Mesenchymal stem cell (in vitro differentiated cells and primary cell): ENCODE measurements at regions not wholly inside any gene's neighbourhood (a gene's known extent, or its start where the extent isn't known, plus 50 kb on each side); places are given as distances from the start of the nearest gene placed in this dataset.
A peak's percentile ranks its signal among the peaks of the same experiment; 100 is the strongest.
"Not testable (repeated sequence)": the region's sequence is repeated elsewhere in the genome, so short reads cannot be mapped to it uniquely, and the experiment has no call there.

Experiments used
- DNase-seq: peaks from one replicate; pipeline ENCODE4 v3.0.0-alpha.2; 2013
- H2AFZ ChIP-seq: one replicate; pipeline ENCODE4 v1.6.1; 2013; ENCODE audit warnings: low read depth, mild to moderate bottlenecking, control low read depth, inconsistent platforms, low read length, moderate library complexity
- H2AK5ac ChIP-seq: 2 replicates; pipeline ENCODE4 v1.6.1; 2013; ENCODE audit warnings: low read length, moderate library complexity, mild to moderate bottlenecking, inconsistent platforms; ENCODE audit not compliant: severe bottlenecking
- H2BK120ac ChIP-seq: one replicate; pipeline ENCODE4 v1.6.1; 2013; ENCODE audit warnings: low read depth, mild to moderate bottlenecking, inconsistent platforms, low read length, moderate library complexity
- H2BK12ac ChIP-seq, 2 experiments: one replicate each; pipeline ENCODE4 v1.6.1; 2013; ENCODE audit warnings: inconsistent platforms in 2 of 2, low read length in 2 of 2, mild to moderate bottlenecking in 2 of 2, moderate library complexity in 2 of 2, control low read depth in 1 of 2
- H2BK15ac ChIP-seq: one replicate; pipeline ENCODE4 v1.6.1; 2013; ENCODE audit warnings: mild to moderate bottlenecking, low read depth, inconsistent platforms; ENCODE audit not compliant: poor library complexity, severe bottlenecking
- H2BK5ac ChIP-seq: 2 replicates; pipeline ENCODE4 v1.6.1; 2013; ENCODE audit warnings: low read depth, mild to moderate bottlenecking, low read length, control low read depth, inconsistent platforms; ENCODE audit not compliant: poor library complexity, severe bottlenecking
- H3K14ac ChIP-seq, 2 experiments: one replicate each; pipeline ENCODE4 v1.6.1; 2013; ENCODE audit warnings: inconsistent platforms in 2 of 2, low read length in 2 of 2, control low read depth in 1 of 2, mild to moderate bottlenecking in 1 of 2, moderate library complexity in 1 of 2
- H3K18ac ChIP-seq, 2 experiments: one replicate each; pipeline ENCODE4 v1.6.1; 2013; ENCODE audit warnings: inconsistent platforms in 2 of 2, low read length in 2 of 2, control low read depth in 1 of 2, low read depth in 1 of 2, mild to moderate bottlenecking in 1 of 2
- H3K23ac ChIP-seq, 2 experiments: one replicate each; pipeline ENCODE4 v1.6.1; 2013; ENCODE audit warnings: inconsistent platforms in 2 of 2, low read length in 2 of 2, mild to moderate bottlenecking in 2 of 2, moderate library complexity in 2 of 2, control low read depth in 1 of 2
- H3K27ac ChIP-seq: 2 replicates; pipeline ENCODE4 v1.5.1; 2013; ENCODE audit warnings: mild to moderate bottlenecking, moderate library complexity, low read length, control low read depth, inconsistent platforms; ENCODE audit not compliant: poor library complexity, severe bottlenecking
- H3K27me3 ChIP-seq, 2 experiments: 2 replicates each; pipeline versions ENCODE4 v1.6.1 to v1.7.0; 2013; ENCODE audit warnings: low read length in 2 of 2, mild to moderate bottlenecking in 2 of 2, moderate library complexity in 2 of 2, control low read depth in 1 of 2, inconsistent platforms in 1 of 2; ENCODE audit not compliant: control insufficient read depth in 1 of 2, insufficient read depth in 1 of 2
- H3K36me3 ChIP-seq, 2 experiments: 2 replicates each; pipeline versions ENCODE4 v1.6.1 to v1.7.0; 2013; ENCODE audit warnings: low read length in 2 of 2, control low read depth in 1 of 2, inconsistent platforms in 1 of 2, low read depth in 1 of 2, mild to moderate bottlenecking in 1 of 2; ENCODE audit not compliant: insufficient read depth in 2 of 2, control insufficient read depth in 1 of 2
- H3K4ac ChIP-seq, 2 experiments: one replicate each; pipeline ENCODE4 v1.6.1; 2013; ENCODE audit warnings: inconsistent platforms in 2 of 2, low read length in 2 of 2, mild to moderate bottlenecking in 2 of 2, moderate library complexity in 2 of 2, control low read depth in 1 of 2, low read depth in 1 of 2
- H3K4me1 ChIP-seq: 2 replicates; pipeline ENCODE4 v1.6.1; 2013; ENCODE audit warnings: low read depth, low read length, control low read depth; ENCODE audit not compliant: control insufficient read depth, insufficient read depth
- H3K4me2 ChIP-seq: 2 replicates; pipeline ENCODE4 v1.6.1; 2013; ENCODE audit warnings: low read length, mild to moderate bottlenecking, inconsistent platforms; ENCODE audit not compliant: poor library complexity, severe bottlenecking
- H3K4me3 ChIP-seq, 2 experiments: 2 replicates each; pipeline versions ENCODE4 v1.5.1 to v1.7.0; 2013; ENCODE audit warnings: low read length in 2 of 2, mild to moderate bottlenecking in 2 of 2, control low read depth in 1 of 2, low read depth in 1 of 2; ENCODE audit not compliant: insufficient read depth in 1 of 2
- H3K79me1 ChIP-seq: replicated peaks from 2 replicates; pipeline ENCODE4 v1.6.1; 2013; ENCODE audit warnings: mild to moderate bottlenecking, control low read depth, low read length, inconsistent platforms; ENCODE audit not compliant: poor library complexity, severe bottlenecking
- H3K9ac ChIP-seq: 2 replicates; pipeline ENCODE4 v1.7.0; 2013; ENCODE audit warnings: mild to moderate bottlenecking, low read length, moderate library complexity
- H3K9me3 ChIP-seq: 2 replicates; pipeline ENCODE4 v1.7.0; 2013; ENCODE audit warnings: mild to moderate bottlenecking, low read length; ENCODE audit not compliant: control insufficient read depth
- H4K8ac ChIP-seq: one replicate; pipeline ENCODE4 v1.6.1; 2013; ENCODE audit warnings: inconsistent platforms, mild to moderate bottlenecking, low read length, moderate library complexity
- H4K91ac ChIP-seq: one replicate; pipeline ENCODE4 v1.6.1; 2013; ENCODE audit warnings: mild to moderate bottlenecking, low read length, inconsistent platforms
- WGBS: methylation state at CpG from one replicate; pipeline ENCODE4 v1.1.7; 2013; ENCODE audit warnings: mixed read lengths; 5-methylcytosine and 5-hydroxymethylcytosine counted together

- no peaks in the 10 kb centered on the region for H3K79me1 ChIP-seq
- H2BK5ac ChIP-seq: no peak overlapping the region
- H3K4ac ChIP-seq: no peak overlapping the region
- H4K91ac ChIP-seq: no peak overlapping the region
- H3K4me3 ChIP-seq: peak overlapping the region in 1 of 2 experiments; percentile 27
- peak overlapping the region in 1 of 2 experiments; percentile 84 for H3K14ac ChIP-seq
- no peak overlapping the region for H3K9ac ChIP-seq
- no peak overlapping the region for H2BK12ac ChIP-seq
- WGBS: 81% methylated on average over 16 of the region's 16 CpGs
- H3K27me3 ChIP-seq: no peaks in the 10 kb centered on the region
- H3K18ac ChIP-seq: no peak overlapping the region
- H4K8ac ChIP-seq: no peak overlapping the region
- peak overlapping the region in 1 of 2 experiments; percentile 3 for H3K23ac ChIP-seq
- DNase-seq: no peak
- H3K9me3 ChIP-seq: no peaks in the 10 kb centered on the region
- no peak overlapping the region for H3K4me2 ChIP-seq
- H3K27ac ChIP-seq: no peak overlapping the region
- H3K36me3 ChIP-seq: no peaks in the 10 kb centered on the region
- no peak overlapping the region for H2BK120ac ChIP-seq
- H2AK5ac ChIP-seq: no peak overlapping the region
- no peak overlapping the region for H2BK15ac ChIP-seq
- H3K4me1 ChIP-seq: no peaks in the 10 kb centered on the region
- H2AFZ ChIP-seq: no peak overlapping the region
Measured at GRCh38 chr3:20552605-20553275, 366.7 kb upstream of the SGO1 start.

DNA sequence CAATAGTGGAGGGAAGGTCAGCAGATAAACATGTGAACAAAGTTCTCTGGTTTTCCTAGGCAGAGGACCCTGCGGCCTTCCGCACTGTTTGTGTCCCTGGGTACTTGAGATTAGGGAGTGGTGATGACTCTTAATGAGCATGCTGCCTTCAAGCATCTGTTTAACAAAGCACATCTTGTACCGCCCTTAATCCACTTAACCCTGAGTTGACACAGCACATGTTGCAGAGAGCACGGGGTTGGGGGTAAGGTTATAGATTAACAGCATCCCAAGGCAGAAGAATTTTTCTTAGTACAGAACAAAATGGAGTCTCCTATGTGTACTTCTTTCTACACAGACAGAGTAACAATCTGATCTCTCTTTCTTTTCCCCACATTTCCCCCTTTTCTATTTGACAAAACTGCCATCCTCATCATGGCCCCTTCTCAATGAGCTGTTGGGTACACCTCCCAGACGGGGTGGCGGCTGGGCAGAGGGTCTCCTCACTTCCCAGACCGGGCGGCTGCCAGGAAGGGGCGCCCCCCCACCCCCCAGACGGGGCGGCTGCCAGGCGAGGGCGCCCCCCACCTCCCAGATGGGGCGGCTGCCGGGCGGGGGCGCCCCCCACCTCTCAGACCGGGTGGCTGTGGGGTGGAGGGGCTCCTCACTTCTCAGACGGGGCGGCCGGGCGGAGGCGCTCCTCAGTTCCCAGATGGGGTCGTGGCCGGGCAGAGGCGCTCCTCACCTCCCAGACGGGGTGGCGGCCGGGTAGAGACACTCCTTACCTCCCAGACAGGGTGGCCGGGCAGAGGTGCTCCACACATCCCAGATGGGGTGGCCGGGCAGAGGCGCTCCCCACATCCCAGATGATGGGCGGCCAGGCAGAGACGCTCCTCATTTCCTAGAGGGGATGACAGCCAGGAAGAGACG lies 361.6 kb upstream of the SGO1 start:
- not testable (repeated sequence) for H4K8ac ChIP-seq, H2AK5ac ChIP-seq, H3K4me1 ChIP-seq, H2BK12ac ChIP-seq, DNase-seq, H3K4me2 ChIP-seq, H3K79me1 ChIP-seq, H3K9ac ChIP-seq, H4K91ac ChIP-seq, H3K4ac ChIP-seq, H3K27me3 ChIP-seq, H2BK5ac ChIP-seq, H3K4me3 ChIP-seq, H3K36me3 ChIP-seq, H2BK120ac ChIP-seq, H3K23ac ChIP-seq, H3K18ac ChIP-seq, H3K14ac ChIP-seq, H2BK15ac ChIP-seq, H3K9me3 ChIP-seq, H3K27ac ChIP-seq, H2AFZ ChIP-seq
- WGBS: 96% methylated on average over 31 of the region's 35 CpGs

- DNase-seq: peak; percentile 3
- Histone ChIP-seq H3K18ac (no peak overlapping the region), H4K8ac (no peak overlapping the region), H2BK15ac (no peak overlapping the region), H3K14ac (no peak overlapping the region), H4K91ac (no peak overlapping the region), H3K4ac (no peak overlapping the region), H3K79me1 (no peaks in the 10 kb centered on the region), H2BK5ac (no peak overlapping the region), H3K4me1 (no peaks in the 10 kb centered on the region), H3K27me3 (no peaks in the 10 kb centered on the region), H2BK12ac (no peak overlapping the region), H3K9ac (no peak overlapping the region), H3K23ac (no peak overlapping the region), H3K36me3 (no peaks in the 10 kb centered on the region), H2AFZ (no peak overlapping the region), H2AK5ac (no peak overlapping the region), H3K27ac (no peak overlapping the region), H3K4me3 (no peak overlapping the region), H3K9me3 (no peaks in the 10 kb centered on the region), H3K4me2 (no peak overlapping the region), H2BK120ac (no peak overlapping the region)
- WGBS: no CpG with 5 or more reads among the region's 3 CpGs
Measured at GRCh38 chr3:20546636-20547035, 360.6 kb upstream of the SGO1 start.

DNA sequence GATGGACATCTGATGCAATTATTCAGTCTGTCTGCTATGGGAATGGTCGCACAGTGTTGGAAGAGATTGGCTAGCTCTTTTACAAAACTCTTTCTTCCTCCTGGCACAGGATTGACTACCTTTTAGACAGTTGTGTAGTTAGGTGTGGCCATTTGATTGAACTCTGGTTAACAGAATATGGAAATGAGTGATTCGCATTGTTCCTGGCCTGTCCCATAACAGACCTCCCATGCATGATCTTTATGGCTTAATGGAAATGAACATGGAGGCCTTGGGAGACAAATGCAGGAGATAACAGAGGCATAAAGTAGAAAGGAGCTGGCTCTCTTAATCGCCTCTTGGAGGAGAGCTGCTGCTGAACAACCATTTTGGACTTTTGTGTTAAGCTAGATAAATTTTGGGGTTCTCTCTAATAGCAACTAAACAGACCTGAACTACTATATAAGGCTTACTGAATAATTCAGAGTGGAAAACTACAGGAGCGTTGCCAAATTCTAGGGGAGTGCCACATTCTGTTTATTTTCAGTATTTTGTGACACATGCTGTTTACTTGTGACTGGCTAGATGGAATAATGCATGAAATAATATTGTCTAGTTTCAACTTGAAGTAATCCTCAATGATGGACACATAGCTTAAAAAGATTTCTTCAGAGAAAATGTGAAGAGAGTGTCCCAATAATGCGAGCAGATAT lies 357.7 kb upstream of the SGO1 start:
- H2AFZ ChIP-seq: no peak overlapping the region
- no peak overlapping the region for H2BK12ac ChIP-seq
- H3K4ac ChIP-seq: no peak overlapping the region
- no peak overlapping the region for H4K8ac ChIP-seq
- H3K4me3 ChIP-seq: no peak overlapping the region
- no peaks in the 10 kb centered on the region for H3K79me1 ChIP-seq
- no peaks in the 10 kb centered on the region for H3K4me1 ChIP-seq
- H3K4me2 ChIP-seq: no peak overlapping the region
- no peaks in the 10 kb centered on the region for H3K27me3 ChIP-seq
- H2AK5ac ChIP-seq: no peak overlapping the region
- no peak for DNase-seq
- H3K9ac ChIP-seq: no peak overlapping the region
- WGBS: 94% methylated on average over 5 of the region's 5 CpGs
- no peak overlapping the region for H2BK120ac ChIP-seq
- no peaks in the 10 kb centered on the region for H3K9me3 ChIP-seq
- no peaks in the 10 kb centered on the region for H3K36me3 ChIP-seq
- no peak overlapping the region for H4K91ac ChIP-seq
- no peak overlapping the region for H3K18ac ChIP-seq
- no peak overlapping the region for H2BK15ac ChIP-seq
- H2BK5ac ChIP-seq: no peak overlapping the region
- no peak overlapping the region for H3K14ac ChIP-seq
- no peak overlapping the region for H3K27ac ChIP-seq
- no peak overlapping the region for H3K23ac ChIP-seq
